ENCODE measurements at regions not wholly inside any gene's neighbourhood (a gene's known extent, or its start where the extent isn't known, plus 50 kb on each side); places are given as distances from the start of the nearest gene placed in this dataset.

- TF ChIP-seq CTCF (optimal IDR thresholded peaks at IDR 0.05 in 1 of 3, IDR thresholded peaks at IDR 0.05 in 1 of 3, conservative IDR thresholded peaks at IDR 0.05 in 1 of 3; ENCODE audit: extremely low read depth in 1 of 3, insufficient read depth in 2 of 3, low read length in 3 of 3) (no peak), EZH2 (IDR thresholded peaks at IDR 0.05; ENCODE audit: low read length) (no peak)
- Histone ChIP-seq H2AFZ (ENCODE audit: control insufficient read depth, low read length) (no peak overlapping the region), H3K27me3 (ENCODE audit: control insufficient read depth, extremely low read depth, insufficient read depth, low read length) (peaks cover 3% of the 10 kb centered on the region), H3K27ac (ENCODE audit: control insufficient read depth, insufficient read depth, low read length) (no peak overlapping the region), H3K79me2 (ENCODE audit: control insufficient read depth, insufficient read depth, low read length) (no peaks in the 10 kb centered on the region), H3K9ac (ENCODE audit: control insufficient read depth, extremely low read depth, insufficient read depth, low read length) (no peak overlapping the region), H3K9me1 (ENCODE audit: control insufficient read depth, extremely low read depth, insufficient read depth, low read length) (no peaks in the 10 kb centered on the region), H4K20me1 (ENCODE audit: control insufficient read depth, extremely low read depth, insufficient read depth, low read length) (no peaks in the 10 kb centered on the region), H3K9me3 (ENCODE audit: control insufficient read depth, low read depth, low read length) (no peaks in the 10 kb centered on the region), H3K4me2 (ENCODE audit: control insufficient read depth, extremely low read depth, insufficient read depth, low read depth, low read length) (no peak overlapping the region), H3K4me3 (ENCODE audit: control insufficient read depth in 2 of 3, extremely low read depth in 1 of 3, insufficient read depth in 2 of 3, low read depth in 1 of 3, low read length in 3 of 3) (no peak overlapping the region), H3K4me1 (ENCODE audit: control insufficient read depth, extremely low read depth, insufficient read depth, low read length) (peaks cover 9% of the 10 kb centered on the region), H3K36me3 (ENCODE audit: control insufficient read depth in 2 of 2, extremely low read depth in 1 of 2, insufficient read depth in 2 of 2, low read length in 2 of 2) (no peaks in the 10 kb centered on the region)
- DNase-seq (ENCODE audit: low read depth, low spot score) (no peak), FAIRE-seq (no peak)
- dilution Hi-C loops (cut with MboI; ENCODE audit: extremely low pct_ligation_motif_present, low sequenced_read_pairs), result no loop called here
Observed at GRCh38 chr2:128748336-128748735, 429.7 kb upstream of the HS6ST1 start.

GRCh38 chr2:128748835-128749605 is 430.4 kb upstream of the HS6ST1 start:
- H4K20me1 ChIP-seq (ENCODE audit: control insufficient read depth, extremely low read depth, insufficient read depth, low read length), result no peaks in the 10 kb centered on the region
- no peak overlapping the region for H2AFZ ChIP-seq (ENCODE audit: control insufficient read depth, low read length)
- H3K4me1 ChIP-seq (ENCODE audit: control insufficient read depth, extremely low read depth, insufficient read depth, low read length), result peaks cover 9% of the 10 kb centered on the region
- H3K27me3 ChIP-seq (ENCODE audit: control insufficient read depth, extremely low read depth, insufficient read depth, low read length), result peaks cover 3% of the 10 kb centered on the region
- no peak overlapping the region for H3K4me2 ChIP-seq (ENCODE audit: control insufficient read depth, extremely low read depth, insufficient read depth, low read depth, low read length)
- H3K27ac ChIP-seq (ENCODE audit: control insufficient read depth, insufficient read depth, low read length), result no peak overlapping the region
- DNase-seq (ENCODE audit: low read depth, low spot score) (no peak), FAIRE-seq (no peak)
- no peak overlapping the region for H3K4me3 ChIP-seq (ENCODE audit: control insufficient read depth in 2 of 3, extremely low read depth in 1 of 3, insufficient read depth in 2 of 3, low read depth in 1 of 3, low read length in 3 of 3)
- TF ChIP-seq CTCF (optimal IDR thresholded peaks at IDR 0.05 in 1 of 3, IDR thresholded peaks at IDR 0.05 in 1 of 3, conservative IDR thresholded peaks at IDR 0.05 in 1 of 3; ENCODE audit: extremely low read depth in 1 of 3, insufficient read depth in 2 of 3, low read length in 3 of 3) (no peak), EZH2 (IDR thresholded peaks at IDR 0.05; ENCODE audit: low read length) (no peak)
- no peak overlapping the region for H3K9ac ChIP-seq (ENCODE audit: control insufficient read depth, extremely low read depth, insufficient read depth, low read length)
- no peaks in the 10 kb centered on the region for H3K9me1 ChIP-seq (ENCODE audit: control insufficient read depth, extremely low read depth, insufficient read depth, low read length)
- H3K9me3 ChIP-seq (ENCODE audit: control insufficient read depth, low read depth, low read length), result no peaks in the 10 kb centered on the region
- no peaks in the 10 kb centered on the region for H3K36me3 ChIP-seq (ENCODE audit: control insufficient read depth in 2 of 2, extremely low read depth in 1 of 2, insufficient read depth in 2 of 2, low read length in 2 of 2)
- no peaks in the 10 kb centered on the region for H3K79me2 ChIP-seq (ENCODE audit: control insufficient read depth, insufficient read depth, low read length)
- dilution Hi-C loops (cut with MboI; ENCODE audit: extremely low pct_ligation_motif_present, low sequenced_read_pairs), result no loop called here
